A549 (cell line): ENCODE measurements at regions not wholly inside any gene's neighbourhood (a gene's known extent, or its start where the extent isn't known, plus 50 kb on each side); places are given as distances from the start of the nearest gene placed in this dataset.

Experiments
- EP300 ChIP-seq, 2 experiments: fragments of >200 bp; sonication (Bioruptor Twin); formaldehyde crosslinking; IDR thresholded peaks; 2 replicates in 1 of 2; 3 replicates in 1 of 2; pipeline ENCODE4 v1.6.1; 2016 to 2017
- ESRRA ChIP-seq: fragments of 150-350 bp; IDR thresholded peaks from 2 replicates; pipeline ENCODE4 v1.6.1; 2014; ENCODE audit warnings: mild to moderate bottlenecking, low read length, borderline replicate concordance
- KDM1A ChIP-seq: fragments of 200-600 bp; sonication (generic); IDR thresholded peaks from 2 replicates; pipeline ENCODE4 v1.6.1; 2016; ENCODE audit warnings: low read depth, mild to moderate bottlenecking
- MAFK ChIP-seq: fragments of 450-650 bp; IDR thresholded peaks from 2 replicates; pipeline ENCODE4 v1.6.1; 2014; ENCODE audit not compliant: partially characterized antibody
- RAD21 ChIP-seq, 2 experiments: fragments of >200 bp in 1 of 2; sonication (Bioruptor Twin) in 1 of 2; formaldehyde crosslinking in 1 of 2; IDR thresholded peaks in 1 of 2; conservative IDR thresholded peaks in 1 of 2; 2 replicates in 1 of 2; 3 replicates in 1 of 2; pipeline ENCODE4 v1.6.1; 2012 to 2018; ENCODE audit warnings: inconsistent platforms in 1 of 2
- SMC3 ChIP-seq: fragments of >200 bp; sonication (Bioruptor Twin); formaldehyde crosslinking; IDR thresholded peaks from 3 replicates; pipeline ENCODE4 v1.6.1; 2018; ENCODE audit warnings: inconsistent platforms
- TF ChIP-seq, protein P1 (sequence below): fragments of >200 bp; sonication (Bioruptor Twin); formaldehyde crosslinking; IDR thresholded peaks from 3 replicates; pipeline ENCODE4 v1.5.1; 2016

DNA sequence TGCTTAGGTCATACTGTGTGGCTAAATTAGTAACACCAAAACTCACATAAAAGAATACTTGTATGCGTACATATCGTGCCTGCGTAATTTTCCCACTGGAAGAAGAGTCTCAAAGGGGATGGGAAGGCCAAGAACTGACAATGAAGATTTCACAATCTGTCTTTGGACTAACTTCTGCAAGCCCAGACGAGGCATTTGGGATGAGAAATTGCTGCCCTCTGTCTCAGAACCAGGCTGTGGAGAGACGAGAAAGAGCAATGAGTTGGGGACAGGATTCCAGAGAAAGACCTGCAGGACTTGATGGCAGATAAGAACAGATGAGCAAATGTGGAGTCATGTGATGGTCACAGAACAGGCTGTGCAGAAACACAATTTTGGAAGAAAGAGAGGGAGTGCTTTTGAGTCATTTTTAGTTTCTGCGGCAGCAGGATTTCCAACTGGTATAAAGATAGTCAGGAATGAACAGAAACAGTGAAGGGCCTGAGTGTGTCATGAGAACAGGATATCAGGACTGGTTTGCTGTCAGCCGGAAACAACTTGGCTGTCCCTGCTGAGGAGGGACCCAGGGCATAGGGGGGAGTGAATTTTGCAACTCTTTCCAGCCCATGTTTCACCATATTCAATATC lies 82.7 kb upstream of the CTSC start:
- TF ChIP-seq, protein P1, sequence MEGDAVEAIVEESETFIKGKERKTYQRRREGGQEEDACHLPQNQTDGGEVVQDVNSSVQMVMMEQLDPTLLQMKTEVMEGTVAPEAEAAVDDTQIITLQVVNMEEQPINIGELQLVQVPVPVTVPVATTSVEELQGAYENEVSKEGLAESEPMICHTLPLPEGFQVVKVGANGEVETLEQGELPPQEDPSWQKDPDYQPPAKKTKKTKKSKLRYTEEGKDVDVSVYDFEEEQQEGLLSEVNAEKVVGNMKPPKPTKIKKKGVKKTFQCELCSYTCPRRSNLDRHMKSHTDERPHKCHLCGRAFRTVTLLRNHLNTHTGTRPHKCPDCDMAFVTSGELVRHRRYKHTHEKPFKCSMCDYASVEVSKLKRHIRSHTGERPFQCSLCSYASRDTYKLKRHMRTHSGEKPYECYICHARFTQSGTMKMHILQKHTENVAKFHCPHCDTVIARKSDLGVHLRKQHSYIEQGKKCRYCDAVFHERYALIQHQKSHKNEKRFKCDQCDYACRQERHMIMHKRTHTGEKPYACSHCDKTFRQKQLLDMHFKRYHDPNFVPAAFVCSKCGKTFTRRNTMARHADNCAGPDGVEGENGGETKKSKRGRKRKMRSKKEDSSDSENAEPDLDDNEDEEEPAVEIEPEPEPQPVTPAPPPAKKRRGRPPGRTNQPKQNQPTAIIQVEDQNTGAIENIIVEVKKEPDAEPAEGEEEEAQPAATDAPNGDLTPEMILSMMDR, result no peak
- no peak for TF ChIP-seq MAFK
- no peak for TF ChIP-seq KDM1A
- TF ChIP-seq RAD21 (conservative IDR thresholded peaks at IDR 0.05 in 1 of 2, IDR thresholded peaks at IDR 0.05 in 1 of 2), result no peak
- no peak for TF ChIP-seq SMC3
- no peak for TF ChIP-seq ESRRA
- TF ChIP-seq EP300 (IDR thresholded peaks at IDR 0.05), result no peak
